Uterus (tissue), 2 donors: ENCODE measurements at regions not wholly inside any gene's neighbourhood (a gene's known extent, or its start where the extent isn't known, plus 50 kb on each side); places are given as distances from the start of the nearest gene placed in this dataset.

Experiments used
- CTCF ChIP-seq, 4 experiments: fragments of 200-600 bp in 2 of 4; fragments of 450-650 bp in 2 of 4; sonication (generic) in 2 of 4; IDR thresholded peaks; one replicate each; pipeline ENCODE4 v1.5.1; 2016 to 2019; ENCODE audit warnings: antibody characterized with exemption in 4 of 4, mild to moderate bottlenecking in 2 of 4, moderate library complexity in 1 of 4
- POLR2A ChIP-seq, 2 donors: fragments of 450-650 bp; IDR thresholded peaks; one replicate each; pipeline ENCODE4 v1.6.1; 2016; ENCODE audit warnings: antibody characterized with exemption in 2 of 2, mild to moderate bottlenecking in 1 of 2, moderate library complexity in 1 of 2

- TF ChIP-seq CTCF (IDR thresholded peaks at IDR 0.05): no peak
- no peak for TF ChIP-seq POLR2A (IDR thresholded peaks at IDR 0.05)
Observed at GRCh38 chr5:117188211-117188610, 613.6 kb upstream of the SEMA6A start.
